Ishikawa (cell line): ENCODE measurements at regions not wholly inside any gene's neighbourhood (a gene's known extent, or its start where the extent isn't known, plus 50 kb on each side); places are given as distances from the start of the nearest gene placed in this dataset.

Source experiments
- CEBPB ChIP-seq: IDR thresholded peaks from 2 replicates; pipeline ENCODE4 v1.6.1; 2012
- CREB1 ChIP-seq: IDR thresholded peaks from 2 replicates; pipeline ENCODE4 v1.6.1; 2012; ENCODE audit warnings: low read depth
- EGR1 ChIP-seq: IDR thresholded peaks from 2 replicates; pipeline ENCODE4 v1.6.1; 2012
- EP300 ChIP-seq: IDR thresholded peaks from 2 replicates; pipeline ENCODE4 v1.6.1; 2012; ENCODE audit warnings: borderline replicate concordance
- FOXM1 ChIP-seq: IDR thresholded peaks from 2 replicates; pipeline ENCODE4 v1.6.1; 2012; ENCODE audit warnings: low read depth, borderline replicate concordance
- NFIC ChIP-seq: IDR thresholded peaks from 2 replicates; pipeline ENCODE4 v1.6.1; 2012
- RAD21 ChIP-seq: IDR thresholded peaks from 2 replicates; pipeline ENCODE4 v1.6.1; 2012; ENCODE audit warnings: low read depth
- TAF1 ChIP-seq: IDR thresholded peaks from 2 replicates; pipeline ENCODE4 v1.6.1; 2012; ENCODE audit warnings: low read depth, mild to moderate bottlenecking
- TCF12 ChIP-seq: IDR thresholded peaks from 2 replicates; pipeline ENCODE4 v1.6.1; 2012; ENCODE audit warnings: low read depth
- TEAD4 ChIP-seq: IDR thresholded peaks from 2 replicates; pipeline ENCODE4 v1.6.1; 2012
- YY1 ChIP-seq: IDR thresholded peaks from 2 replicates; pipeline ENCODE4 v1.6.1; 2012; ENCODE audit warnings: low read depth
- ZBTB7A ChIP-seq: IDR thresholded peaks from 2 replicates; pipeline ENCODE4 v1.6.1; 2012; ENCODE audit warnings: low read depth
- TF ChIP-seq, protein P1 (sequence below): IDR thresholded peaks from 2 replicates; pipeline ENCODE4 v1.6.1; 2012
- TF ChIP-seq, protein P2 (sequence below): IDR thresholded peaks from 2 replicates; pipeline ENCODE4 v1.6.1; 2012
- TF ChIP-seq, protein P3 (sequence below): IDR thresholded peaks from 2 replicates; pipeline ENCODE4 v1.6.1; 2012; ENCODE audit warnings: low read depth, mild to moderate bottlenecking

DNA sequence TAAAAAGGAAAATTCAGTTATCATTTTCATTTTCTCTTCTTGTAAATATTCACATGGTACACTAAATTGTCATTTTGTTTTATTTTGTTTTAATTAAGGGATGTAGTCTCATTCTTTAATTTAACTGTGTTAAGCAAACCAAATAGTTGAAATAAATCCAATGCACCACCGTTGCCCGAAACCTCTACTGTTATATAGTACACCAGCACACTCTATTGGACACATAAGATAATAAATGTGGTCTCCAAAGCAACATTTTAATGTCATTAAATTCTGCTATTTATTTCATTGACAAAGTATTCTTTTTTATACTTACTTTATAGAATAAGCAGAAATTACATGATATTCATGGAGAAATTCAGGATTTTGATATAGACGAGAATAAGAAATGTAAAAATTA is 156.4 kb upstream of the FREM2 start:
- TF ChIP-seq RAD21 (peak; percentile 46), CEBPB (no peak)

DNA sequence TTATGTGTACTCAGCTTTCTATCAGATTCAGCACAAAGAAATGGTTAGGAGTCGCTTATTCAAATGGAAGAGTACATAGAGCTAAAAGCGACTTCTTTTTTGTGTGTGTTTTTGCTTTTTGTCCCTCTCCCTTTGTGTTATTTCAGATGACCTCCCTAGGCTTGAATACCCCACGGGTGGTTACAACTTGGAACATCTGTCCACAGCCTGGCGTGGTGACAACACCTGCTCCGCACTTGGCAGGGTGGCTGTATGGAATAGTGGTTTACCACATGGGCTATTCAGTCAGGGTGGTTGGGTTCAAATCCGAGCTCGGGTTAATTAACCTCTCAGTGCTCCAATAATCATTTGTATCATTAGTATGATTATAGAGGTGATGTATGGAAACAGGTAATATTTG is 151.6 kb upstream of the FREM2 start:
- TF ChIP-seq ZBTB7A: no peak
- no peak for TF ChIP-seq YY1
- TF ChIP-seq TCF12: no peak
- no peak for TF ChIP-seq CEBPB
- TF ChIP-seq, protein P1, sequence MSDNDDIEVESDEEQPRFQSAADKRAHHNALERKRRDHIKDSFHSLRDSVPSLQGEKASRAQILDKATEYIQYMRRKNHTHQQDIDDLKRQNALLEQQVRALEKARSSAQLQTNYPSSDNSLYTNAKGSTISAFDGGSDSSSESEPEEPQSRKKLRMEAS: no peak
- TF ChIP-seq TAF1: no peak
- TF ChIP-seq CREB1: no peak
- no peak for TF ChIP-seq NFIC
- no peak for TF ChIP-seq EGR1
- no peak for TF ChIP-seq EP300
- TF ChIP-seq FOXM1: no peak

DNA sequence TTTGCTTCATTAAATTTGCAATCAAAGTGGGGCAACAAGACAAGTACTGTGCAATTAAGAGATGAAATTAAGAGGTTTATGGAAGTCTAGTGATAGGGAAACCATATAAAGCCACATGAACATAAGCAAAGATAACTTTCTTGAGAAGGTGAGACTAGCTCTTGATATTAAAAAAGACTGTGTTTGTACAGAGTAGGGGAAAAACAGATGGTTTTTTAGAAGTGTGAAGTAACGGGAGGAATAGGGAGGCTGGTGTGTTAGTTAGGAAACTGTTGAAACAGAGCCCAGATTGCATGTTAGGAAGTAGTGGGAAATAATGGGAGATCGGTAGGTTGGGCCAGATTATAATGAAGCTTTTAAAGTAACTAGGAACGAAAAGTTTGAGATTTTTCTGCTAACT is 149.8 kb upstream of the FREM2 start:
- TF ChIP-seq, protein P1: no peak
- TF ChIP-seq, protein P2, sequence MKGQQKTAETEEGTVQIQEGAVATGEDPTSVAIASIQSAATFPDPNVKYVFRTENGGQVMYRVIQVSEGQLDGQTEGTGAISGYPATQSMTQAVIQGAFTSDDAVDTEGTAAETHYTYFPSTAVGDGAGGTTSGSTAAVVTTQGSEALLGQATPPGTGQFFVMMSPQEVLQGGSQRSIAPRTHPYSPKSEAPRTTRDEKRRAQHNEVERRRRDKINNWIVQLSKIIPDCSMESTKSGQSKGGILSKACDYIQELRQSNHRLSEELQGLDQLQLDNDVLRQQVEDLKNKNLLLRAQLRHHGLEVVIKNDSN: no peak
- TF ChIP-seq ZBTB7A (no peak), RAD21 (no peak), TAF1 (no peak), NFIC (no peak), CEBPB (no peak), EGR1 (no peak), TCF12 (no peak), YY1 (no peak), FOXM1 (no peak), CREB1 (no peak), TEAD4 (no peak), EP300 (no peak)
- TF ChIP-seq, protein P3, sequence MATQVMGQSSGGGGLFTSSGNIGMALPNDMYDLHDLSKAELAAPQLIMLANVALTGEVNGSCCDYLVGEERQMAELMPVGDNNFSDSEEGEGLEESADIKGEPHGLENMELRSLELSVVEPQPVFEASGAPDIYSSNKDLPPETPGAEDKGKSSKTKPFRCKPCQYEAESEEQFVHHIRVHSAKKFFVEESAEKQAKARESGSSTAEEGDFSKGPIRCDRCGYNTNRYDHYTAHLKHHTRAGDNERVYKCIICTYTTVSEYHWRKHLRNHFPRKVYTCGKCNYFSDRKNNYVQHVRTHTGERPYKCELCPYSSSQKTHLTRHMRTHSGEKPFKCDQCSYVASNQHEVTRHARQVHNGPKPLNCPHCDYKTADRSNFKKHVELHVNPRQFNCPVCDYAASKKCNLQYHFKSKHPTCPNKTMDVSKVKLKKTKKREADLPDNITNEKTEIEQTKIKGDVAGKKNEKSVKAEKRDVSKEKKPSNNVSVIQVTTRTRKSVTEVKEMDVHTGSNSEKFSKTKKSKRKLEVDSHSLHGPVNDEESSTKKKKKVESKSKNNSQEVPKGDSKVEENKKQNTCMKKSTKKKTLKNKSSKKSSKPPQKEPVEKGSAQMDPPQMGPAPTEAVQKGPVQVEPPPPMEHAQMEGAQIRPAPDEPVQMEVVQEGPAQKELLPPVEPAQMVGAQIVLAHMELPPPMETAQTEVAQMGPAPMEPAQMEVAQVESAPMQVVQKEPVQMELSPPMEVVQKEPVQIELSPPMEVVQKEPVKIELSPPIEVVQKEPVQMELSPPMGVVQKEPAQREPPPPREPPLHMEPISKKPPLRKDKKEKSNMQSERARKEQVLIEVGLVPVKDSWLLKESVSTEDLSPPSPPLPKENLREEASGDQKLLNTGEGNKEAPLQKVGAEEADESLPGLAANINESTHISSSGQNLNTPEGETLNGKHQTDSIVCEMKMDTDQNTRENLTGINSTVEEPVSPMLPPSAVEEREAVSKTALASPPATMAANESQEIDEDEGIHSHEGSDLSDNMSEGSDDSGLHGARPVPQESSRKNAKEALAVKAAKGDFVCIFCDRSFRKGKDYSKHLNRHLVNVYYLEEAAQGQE: no peak

DNA sequence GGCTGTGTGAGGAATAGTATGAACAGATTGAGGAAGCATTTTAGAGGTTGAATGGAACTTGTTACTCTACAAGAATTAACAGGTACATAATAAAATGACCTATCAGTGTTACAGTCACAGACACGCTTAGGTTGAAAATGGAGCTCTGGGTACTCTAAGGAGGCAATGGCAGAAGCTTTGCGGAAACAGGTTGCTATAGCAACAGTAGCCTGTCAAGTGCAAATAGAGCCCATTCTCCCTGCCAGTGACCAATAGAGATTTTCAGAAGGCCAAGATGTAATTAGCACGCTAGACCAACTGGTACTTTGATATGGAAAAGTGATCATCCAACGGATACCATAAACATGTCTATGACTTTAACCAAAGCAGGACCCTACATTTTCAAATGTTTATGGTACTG is 148.5 kb upstream of the FREM2 start:
- no peak for TF ChIP-seq CREB1
- no peak for TF ChIP-seq EP300
- TF ChIP-seq NFIC: no peak
- TF ChIP-seq, protein P1: no peak
- TF ChIP-seq, protein P3: no peak
- TF ChIP-seq YY1: no peak
- no peak for TF ChIP-seq FOXM1
- TF ChIP-seq TEAD4: no peak
- TF ChIP-seq, protein P2: no peak
- TF ChIP-seq TAF1: no peak
- no peak for TF ChIP-seq EGR1
- TF ChIP-seq RAD21: no peak
- TF ChIP-seq ZBTB7A: no peak
- TF ChIP-seq TCF12: no peak
- no peak for TF ChIP-seq CEBPB

DNA sequence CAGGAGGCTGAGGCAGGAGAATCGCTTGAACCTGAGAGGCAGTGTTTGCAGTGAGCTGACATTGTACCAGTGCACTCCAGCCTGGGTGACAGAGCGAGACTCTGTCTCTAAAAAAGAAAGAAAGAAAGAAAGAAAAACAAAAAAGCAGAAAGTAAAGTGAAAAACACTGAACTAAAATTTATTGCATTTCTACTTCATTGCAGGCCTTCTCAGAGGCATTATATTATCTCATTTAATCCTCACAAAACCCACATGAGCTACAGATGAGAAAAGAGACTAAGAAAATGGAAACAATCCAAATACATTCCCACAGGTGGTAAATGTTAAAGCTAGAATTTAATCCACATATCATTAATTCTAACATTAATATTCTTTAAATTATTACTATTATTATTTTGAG is 147.2 kb upstream of the FREM2 start:
- TF ChIP-seq NFIC (no peak), ZBTB7A (no peak), EP300 (no peak), TEAD4 (no peak), FOXM1 (no peak), EGR1 (no peak), CREB1 (no peak), CEBPB (no peak), RAD21 (no peak), TAF1 (no peak), TCF12 (no peak), YY1 (no peak)
- TF ChIP-seq, protein P1: no peak
- TF ChIP-seq, protein P3: no peak
- TF ChIP-seq, protein P2: no peak
